PC-3 (cell line): ENCODE measurements at regions not wholly inside any gene's neighbourhood (a gene's known extent, or its start where the extent isn't known, plus 50 kb on each side); places are given as distances from the start of the nearest gene placed in this dataset.

Source experiments
- ATAC-seq: fragments of 200-7000 bp; cut with Tn5 transposase; 2 replicates; pipeline ENCODE4 v1.9.1; 2020; ENCODE audit warnings: mild to moderate bottlenecking, moderate library complexity
- BruUV-seq: library from RNA; stranded (reverse); fragments of 400-500 nt; replicated peaks from 2 replicates; lab custom pipeline; 2021; lab: Mats Ljungman, UMichigan
- CTCF ChIA-PET: fragments of 300-600 bp; sonication (Branson Sonifier 250); formaldehyde crosslinking; loops from one replicate; lab custom pipeline; 2022; ENCODE audit warnings: antibody characterized with exemption; lab: Charles Lee
- POLR2A ChIA-PET: fragments of 300-600 bp; sonication (Branson Sonifier 250); formaldehyde crosslinking; loops from one replicate; lab custom pipeline; 2022; ENCODE audit warnings: antibody characterized with exemption; ENCODE audit not compliant: unreplicated experiment; lab: Charles Lee
- DNase-seq: peaks from one replicate; pipeline ENCODE4 v3.0.0-alpha.2; 2015
- H2AFZ ChIP-seq: fragments of 300-600 bp; sonication (generic); 2 replicates; pipeline ENCODE4 v1.6.0; 2016; ENCODE audit warnings: antibody characterized with exemption, low read length
- H3F3A ChIP-seq: fragments of 300-600 bp; sonication (generic); one replicate; pipeline ENCODE4 v1.6.0; 2017; ENCODE audit warnings: antibody characterized with exemption, low read length, control low read depth, mild to moderate bottlenecking; ENCODE audit not compliant: unreplicated experiment
- H3K27ac ChIP-seq: fragments of 300-600 bp; sonication (generic); 2 replicates; pipeline ENCODE4 v1.5.1; 2016; ENCODE audit warnings: mild to moderate bottlenecking, low read length
- H3K27me3 ChIP-seq: fragments of 300-600 bp; sonication (generic); 2 replicates; pipeline ENCODE4 v1.6.1; 2016; ENCODE audit warnings: low read length, mixed read lengths
- H3K36me3 ChIP-seq: fragments of 300-600 bp; sonication (generic); 2 replicates; pipeline ENCODE4 v1.6.1; 2016; ENCODE audit warnings: low read depth, mixed run types, low read length, mixed read lengths
- H3K4me1 ChIP-seq: fragments of 300-600 bp; sonication (generic); 2 replicates; pipeline ENCODE4 v1.5.1; 2016; ENCODE audit warnings: low read length; ENCODE audit not compliant: insufficient read depth
- H3K4me2 ChIP-seq: fragments of 300-600 bp; sonication (generic); 2 replicates; pipeline ENCODE4 v1.6.0; 2016; ENCODE audit warnings: low read length
- H3K4me3 ChIP-seq: fragments of 300-600 bp; sonication (generic); 2 replicates; pipeline ENCODE4 v1.5.1; 2016; ENCODE audit warnings: mild to moderate bottlenecking, low read length, mixed read lengths
- H3K79me2 ChIP-seq: fragments of 300-600 bp; sonication (generic); 2 replicates; pipeline ENCODE4 v1.6.1; 2017; ENCODE audit warnings: low read length, mixed read lengths
- H3K9ac ChIP-seq: fragments of 300-600 bp; sonication (generic); 2 replicates; pipeline ENCODE4 v1.6.0; 2016; ENCODE audit warnings: mild to moderate bottlenecking, low read length
- H3K9me2 ChIP-seq: fragments of 300-600 bp; sonication (generic); replicated peaks from 2 replicates; pipeline ENCODE4 v1.6.1; 2016; ENCODE audit warnings: mixed run types, low read length, mixed read lengths
- H3K9me3 ChIP-seq: fragments of 300-600 bp; sonication (generic); 2 replicates; pipeline ENCODE4 v1.6.1; 2016; ENCODE audit warnings: low read length, mixed read lengths
- H4K20me1 ChIP-seq: fragments of 300-600 bp; sonication (generic); 2 replicates; pipeline ENCODE4 v1.6.1; 2016; ENCODE audit warnings: low read length, mixed read lengths
- CTCF ChIP-seq: fragments of 300-600 bp; sonication (generic); conservative IDR thresholded peaks from 2 replicates; pipeline ENCODE4 v1.5.1; 2017; ENCODE audit warnings: antibody characterized with exemption, low read depth, mild to moderate bottlenecking, low read length
- EZH2 ChIP-seq: fragments of 300-600 bp; sonication (generic); IDR thresholded peaks from one replicate; pipeline ENCODE4 v1.6.1; 2017; ENCODE audit warnings: antibody characterized with exemption, mild to moderate bottlenecking, low read length; ENCODE audit not compliant: unreplicated experiment
- EZH2phosphoT487 ChIP-seq: fragments of 300-600 bp; sonication (generic); IDR thresholded peaks from 2 replicates; pipeline ENCODE4 v1.6.1; 2018; ENCODE audit warnings: mild to moderate bottlenecking, antibody characterized with exemption, low read length, borderline replicate concordance
- intact Hi-C: fragments of 100-400 bp; cut with micrococcal nuclease; formaldehyde crosslinking; loops from 2 replicates; pipeline ENCODE4 v1.9.0; 2023

GRCh38 chr1:102315096-102315495, 318.4 kb upstream of the OLFM3 start:
- no TSS peak for BruUV-seq
- Histone ChIP-seq H3K9ac (no peak overlapping the region), H3K79me2 (no peaks in the 10 kb centered on the region), H3K9me2 (no peaks in the 10 kb centered on the region), H3K36me3 (no peaks in the 10 kb centered on the region), H3F3A (no peaks in the 10 kb centered on the region), H3K4me3 (no peak overlapping the region), H3K9me3 (no peaks in the 10 kb centered on the region), H3K4me2 (no peak overlapping the region), H3K4me1 (no peaks in the 10 kb centered on the region), H3K27me3 (no peaks in the 10 kb centered on the region), H3K27ac (no peak overlapping the region), H4K20me1 (no peaks in the 10 kb centered on the region), H2AFZ (no peak overlapping the region)
- POLR2A ChIA-PET: no interaction called here
- CTCF ChIA-PET: no interaction called here
- intact Hi-C loops: no loop called here
- TF ChIP-seq EZH2 (no peak), EZH2phosphoT487 (no peak), CTCF (no peak)
- no peak for DNase-seq
- no peak for ATAC-seq

- no peak for ATAC-seq
- CTCF ChIA-PET: no interaction called here
These were observed 299.4 kb upstream of the OLFM3 start for GRCh38 chr1:102296116-102296515.

GRCh38 chr1:102282955-102283354, 286.2 kb upstream of the OLFM3 start:
- Histone ChIP-seq H4K20me1 (no peaks in the 10 kb centered on the region), H3K27me3 (peaks cover 9% of the 10 kb centered on the region; the same call in 1 of the 2 replicates), H3K4me3 (no peak overlapping the region), H3K9me3 (no peaks in the 10 kb centered on the region), H3K9ac (no peak overlapping the region), H3F3A (no peaks in the 10 kb centered on the region), H2AFZ (no peak overlapping the region), H3K4me2 (no peak overlapping the region), H3K27ac (no peak overlapping the region), H3K79me2 (no peaks in the 10 kb centered on the region), H3K9me2 (no peaks in the 10 kb centered on the region), H3K4me1 (no peaks in the 10 kb centered on the region), H3K36me3 (no peaks in the 10 kb centered on the region)
- TF ChIP-seq EZH2: no peak
- TF ChIP-seq EZH2phosphoT487: no peak
- no peak for TF ChIP-seq CTCF
- BruUV-seq: no TSS peak
- ChIA-PET CTCF (no interaction called here), POLR2A (no interaction called here)
- ATAC-seq (no peak), DNase-seq (no peak)
- intact Hi-C loops: no loop called here

More at GRCh38 chr1:102296116-102296515, 299.4 kb upstream of the OLFM3 start:
- TF ChIP-seq EZH2phosphoT487 (no peak), EZH2 (no peak), CTCF (no peak)
- DNase-seq: no peak
- Histone ChIP-seq H3K27ac (no peak overlapping the region), H3K27me3 (no peaks in the 10 kb centered on the region), H3K36me3 (no peaks in the 10 kb centered on the region), H3K9ac (no peak overlapping the region), H3F3A (no peaks in the 10 kb centered on the region), H4K20me1 (no peaks in the 10 kb centered on the region), H3K4me3 (no peak overlapping the region), H3K9me3 (no peaks in the 10 kb centered on the region), H3K9me2 (no peaks in the 10 kb centered on the region), H3K4me2 (no peak overlapping the region), H2AFZ (no peak overlapping the region), H3K79me2 (no peaks in the 10 kb centered on the region), H3K4me1 (no peaks in the 10 kb centered on the region)
- BruUV-seq: no TSS peak
- intact Hi-C loops: no loop called here
- POLR2A ChIA-PET: no interaction called here
